HG02885 (cell line): ENCODE measurements at regions not wholly inside any gene's neighbourhood (a gene's known extent, or its start where the extent isn't known, plus 50 kb on each side); places are given as distances from the start of the nearest gene placed in this dataset.
"Not testable (repeated sequence)": the region's sequence is repeated elsewhere in the genome, so short reads cannot be mapped to it uniquely, and the experiment has no call there.

Experiments used
- ATAC-seq: cut with Tn5 transposase; IDR thresholded peaks from one replicate; pipeline ENCODE4 v1.9.1; 2021; ENCODE audit warnings: mild to moderate bottlenecking; ENCODE audit not compliant: unreplicated experiment, poor library complexity

- peak; percentile 49 for ATAC-seq
These were observed 209.6 kb upstream of the VWC2 start for GRCh38 chr7:49563693-49564378.

DNA sequence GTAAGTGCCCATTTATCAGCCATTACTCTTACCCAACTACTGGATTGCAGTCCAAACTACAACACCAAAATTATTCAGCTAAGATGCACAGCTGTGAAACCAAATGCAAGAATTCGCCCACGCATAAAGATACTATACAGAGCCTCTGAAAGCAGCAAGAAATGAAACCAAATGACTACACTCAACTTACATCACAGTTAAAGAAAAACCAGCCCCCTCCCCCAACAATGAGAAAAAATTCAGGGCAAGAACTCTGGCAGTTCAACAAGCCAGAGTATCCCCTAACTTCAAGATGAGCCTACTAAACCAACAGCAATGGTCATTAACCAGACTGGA is 209.1 kb upstream of the VWC2 start:
- peak; percentile 97 for ATAC-seq

- no peak for ATAC-seq
These were observed 195.9 kb upstream of the VWC2 start for GRCh38 chr7:49577576-49577975.

- ATAC-seq: no peak
These were observed 194.0 kb upstream of the VWC2 start for GRCh38 chr7:49579408-49579807.

DNA sequence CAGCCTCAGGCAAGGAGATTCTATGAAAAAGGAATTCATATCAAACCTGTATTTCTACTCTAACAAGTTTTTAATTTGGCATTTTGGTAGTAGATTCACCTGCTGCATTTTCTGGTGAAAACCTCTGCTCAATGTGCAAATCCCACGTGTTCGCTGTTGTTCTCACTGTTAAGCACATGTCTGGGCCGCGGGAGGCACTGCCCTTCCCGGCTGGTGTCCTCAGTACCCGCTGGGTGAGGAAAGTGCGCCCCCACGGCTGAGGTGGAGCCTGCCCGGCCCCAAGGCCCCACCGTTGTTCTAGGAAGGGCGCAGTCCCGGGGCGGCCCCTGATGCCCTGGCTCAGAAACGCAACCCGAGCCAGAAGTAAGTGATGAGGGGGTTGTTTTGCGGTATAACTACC is 193.4 kb upstream of the VWC2 start:
- ATAC-seq: no peak

- no peak for ATAC-seq
These were observed 192.7 kb upstream of the VWC2 start for GRCh38 chr7:49580761-49581160.

GRCh38 chr7:49583440-49583839 is 190.0 kb upstream of the VWC2 start:
- ATAC-seq: no peak

DNA sequence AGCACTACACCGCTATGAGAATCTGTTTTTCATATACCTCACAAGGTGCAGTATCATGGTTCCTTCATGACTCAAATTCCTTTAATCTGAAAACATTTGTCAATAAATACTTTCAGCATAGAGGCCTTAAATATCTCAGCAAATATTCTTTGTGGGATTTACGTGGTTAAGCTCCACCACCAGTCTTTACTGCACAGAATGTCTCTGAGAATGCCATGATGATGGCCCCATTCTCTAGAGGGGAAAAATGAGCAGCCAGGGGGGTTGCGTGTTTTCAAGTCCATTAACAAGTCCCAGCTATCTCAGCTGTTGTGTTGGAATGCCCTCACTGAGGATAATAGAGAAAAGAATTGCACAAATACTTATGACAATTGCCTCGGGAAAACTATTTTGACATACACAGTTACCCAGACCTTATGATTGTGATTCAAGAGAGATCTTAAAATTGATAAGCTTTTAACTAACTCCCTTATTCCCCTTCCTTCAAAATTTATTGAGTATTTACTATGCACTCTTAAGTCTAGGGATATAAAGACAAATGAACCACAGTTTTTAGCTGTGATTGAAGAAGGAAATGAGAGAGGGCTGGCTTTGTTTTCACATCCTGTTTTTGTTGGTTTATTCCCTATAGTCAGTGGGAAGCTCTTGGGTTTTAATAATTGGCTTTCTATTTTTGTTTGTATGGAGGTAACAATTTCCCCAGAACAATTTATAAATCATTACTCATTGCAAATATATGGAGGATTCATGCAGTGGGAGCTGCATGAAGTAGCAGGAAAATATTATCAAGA is 176.5 kb upstream of the VWC2 start:
- no peak for ATAC-seq

DNA sequence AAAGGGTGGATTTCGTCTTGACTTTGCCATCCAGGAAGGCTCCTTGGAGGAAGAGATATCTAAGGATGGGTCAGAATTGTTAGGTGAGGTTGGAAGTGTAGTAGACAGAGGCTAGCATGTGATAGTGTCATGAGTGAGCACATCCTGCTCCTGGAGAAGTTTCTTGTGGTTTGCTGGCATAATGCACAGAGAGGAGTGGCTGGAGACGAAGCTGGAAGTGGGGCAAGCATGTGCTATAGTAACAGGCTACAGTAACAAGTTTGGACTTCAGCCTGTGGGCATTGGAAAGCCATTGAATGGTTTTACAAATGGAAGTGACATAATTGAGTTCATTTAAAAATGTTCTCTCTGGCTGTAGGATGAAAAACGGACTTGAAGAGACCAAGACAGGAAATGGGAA is 175.6 kb upstream of the VWC2 start:
- no peak for ATAC-seq

DNA sequence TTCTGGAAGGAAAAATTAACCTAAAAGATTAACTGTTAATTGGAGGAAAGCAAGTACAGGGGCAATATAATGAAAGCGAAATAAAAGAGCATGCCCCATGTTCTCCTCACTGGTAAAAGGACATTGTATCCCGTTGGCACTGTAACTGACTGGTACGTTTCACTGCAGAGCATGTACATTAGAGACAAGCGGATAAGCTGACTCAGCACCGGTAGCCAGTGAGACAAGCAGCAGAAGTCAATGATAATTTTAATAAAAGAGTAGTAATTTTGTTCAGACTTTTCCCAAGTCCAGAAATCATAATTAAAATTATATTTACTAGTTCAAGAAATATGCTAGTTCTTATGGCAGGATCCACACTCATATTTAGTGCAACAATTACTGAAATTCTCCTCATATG is 161.5 kb upstream of the VWC2 start:
- ATAC-seq: no peak

DNA sequence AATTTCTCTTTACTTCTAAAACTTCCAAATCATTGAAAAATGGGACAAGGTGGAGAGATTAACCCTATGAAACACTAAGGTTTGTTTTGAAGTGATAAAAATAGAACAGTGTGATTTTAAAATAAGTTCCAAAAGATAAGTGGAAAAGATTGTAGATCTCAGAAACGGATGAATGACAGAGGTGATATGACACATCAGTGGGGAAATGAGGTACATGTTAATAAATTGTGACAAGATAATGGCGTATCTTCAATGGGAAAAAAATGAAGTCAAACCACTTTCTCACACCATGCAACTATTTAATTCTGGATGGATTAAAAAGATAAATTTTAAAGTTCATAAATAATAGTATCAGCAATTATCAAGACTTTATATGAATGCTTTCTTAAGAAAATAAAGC is 159.7 kb upstream of the VWC2 start:
- no peak for ATAC-seq

DNA sequence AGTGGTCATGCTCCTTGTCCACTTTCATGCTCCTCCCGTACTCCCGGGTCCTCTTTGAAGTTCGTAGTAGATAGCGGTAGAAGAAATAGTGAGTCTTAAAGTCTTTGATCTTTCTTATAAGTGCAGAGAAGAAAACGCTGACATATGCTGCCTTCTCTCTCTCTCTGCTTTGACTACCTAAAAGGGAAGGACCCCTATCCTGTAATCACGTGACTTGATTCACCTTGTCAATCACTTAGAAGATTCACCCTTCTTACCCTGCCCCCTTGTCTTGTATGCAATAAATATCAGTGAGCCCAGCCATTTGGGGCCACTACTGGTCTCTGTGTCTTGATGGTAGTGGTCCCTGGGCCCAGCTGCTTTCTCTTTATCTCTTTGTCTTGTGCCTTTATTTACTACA is 158.5 kb upstream of the VWC2 start:
- ATAC-seq: not testable (repeated sequence)

GRCh38 chr7:49618028-49618427 is 155.4 kb upstream of the VWC2 start:
- ATAC-seq: no peak

GRCh38 chr7:49623943-49624342 is 149.5 kb upstream of the VWC2 start:
- no peak for ATAC-seq

DNA sequence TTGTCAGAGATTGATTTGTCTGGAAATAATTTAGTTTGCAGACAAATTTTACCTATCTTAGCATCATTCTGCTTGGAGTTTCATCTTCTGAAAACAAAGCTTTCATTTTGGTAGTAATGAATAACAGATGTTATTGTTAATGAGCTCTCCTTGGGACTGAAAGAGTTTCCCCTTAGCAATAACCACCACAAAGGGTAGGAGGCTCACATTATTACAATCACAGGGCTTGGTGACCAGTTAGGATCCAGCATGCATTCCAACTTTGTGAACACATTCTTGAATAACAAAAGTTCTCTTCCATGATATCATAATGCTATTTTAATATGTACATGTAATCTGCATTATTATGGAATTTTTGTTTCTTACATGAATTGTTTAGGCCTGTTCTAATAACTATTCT is 148.8 kb upstream of the VWC2 start:
- ATAC-seq: no peak

DNA sequence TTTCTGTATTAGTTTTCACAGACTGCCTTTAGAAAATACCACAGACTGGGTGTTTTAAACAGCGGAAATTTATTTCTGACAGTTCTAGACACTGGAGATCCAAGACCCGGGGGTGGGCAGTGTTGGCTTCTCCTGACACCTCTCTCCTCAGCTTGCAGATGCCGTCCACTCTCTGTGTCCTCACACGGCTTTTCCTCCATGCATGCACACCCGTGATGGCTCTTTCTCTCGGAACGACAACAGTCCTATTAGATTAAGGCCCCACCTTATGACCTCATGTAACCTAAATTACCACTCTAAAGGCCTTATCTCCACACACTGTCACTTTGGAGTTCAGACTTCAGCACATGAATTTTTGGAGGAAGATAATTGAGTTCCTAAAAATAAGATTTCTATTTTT is 142.9 kb upstream of the VWC2 start:
- ATAC-seq: no peak

DNA sequence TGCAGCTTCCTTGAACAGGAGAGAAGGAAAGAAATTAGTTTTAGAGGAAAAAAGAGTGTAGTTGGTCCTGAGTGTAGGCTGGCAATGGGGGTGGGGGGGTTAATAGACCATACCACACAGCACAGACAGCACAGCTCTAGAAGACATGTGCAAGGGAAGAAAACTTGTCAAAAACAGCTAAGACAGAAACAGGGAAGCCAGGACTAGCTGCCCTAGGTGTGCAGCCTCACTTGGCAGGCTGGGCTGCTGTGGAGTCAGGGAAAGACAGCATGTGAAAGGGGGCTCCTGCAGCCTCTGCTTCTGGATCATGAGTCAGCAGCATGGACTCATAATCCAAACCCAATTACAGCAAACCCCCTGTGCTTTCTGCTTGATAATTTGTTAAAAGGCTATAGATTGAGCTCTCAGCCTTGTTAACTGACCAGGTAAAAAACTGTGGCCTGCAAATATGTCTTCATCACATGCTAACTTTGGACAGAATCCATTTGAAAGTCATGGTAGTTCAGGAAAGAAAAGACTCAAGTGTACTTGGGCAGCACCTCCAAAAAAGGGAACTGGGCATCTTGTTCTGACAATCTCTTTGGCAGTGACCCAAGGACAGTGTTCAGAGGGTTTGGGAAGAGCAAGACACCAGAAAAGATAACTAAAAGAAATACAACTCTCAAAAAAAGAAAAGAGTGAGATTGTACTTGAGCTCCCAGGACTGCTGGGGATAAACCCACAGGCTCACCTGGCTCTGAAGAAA is 142.2 kb upstream of the VWC2 start:
- ATAC-seq: no peak

GRCh38 chr7:49631960-49632359 is 141.5 kb upstream of the VWC2 start:
- no peak for ATAC-seq

GRCh38 chr7:49635800-49636199 is 137.6 kb upstream of the VWC2 start:
- no peak for ATAC-seq

DNA sequence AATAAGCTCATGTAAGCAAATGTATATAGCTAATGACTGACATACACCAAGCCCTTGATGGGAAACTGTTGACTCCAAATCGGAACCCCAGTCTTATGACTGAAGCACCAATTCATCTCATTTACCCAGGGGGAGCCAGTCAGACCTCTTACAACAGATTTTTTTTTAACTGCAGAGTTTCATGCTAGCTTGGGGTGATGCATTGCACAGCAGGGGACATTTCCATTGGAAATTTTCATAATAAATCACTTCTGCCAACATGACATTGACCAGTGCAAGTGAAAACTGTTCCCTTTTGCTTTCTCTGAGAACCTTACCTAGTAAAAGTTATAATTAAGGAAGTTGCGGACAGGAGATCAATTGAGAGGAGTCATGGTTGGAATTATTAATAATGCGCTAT is 137.0 kb upstream of the VWC2 start:
- no peak for ATAC-seq

DNA sequence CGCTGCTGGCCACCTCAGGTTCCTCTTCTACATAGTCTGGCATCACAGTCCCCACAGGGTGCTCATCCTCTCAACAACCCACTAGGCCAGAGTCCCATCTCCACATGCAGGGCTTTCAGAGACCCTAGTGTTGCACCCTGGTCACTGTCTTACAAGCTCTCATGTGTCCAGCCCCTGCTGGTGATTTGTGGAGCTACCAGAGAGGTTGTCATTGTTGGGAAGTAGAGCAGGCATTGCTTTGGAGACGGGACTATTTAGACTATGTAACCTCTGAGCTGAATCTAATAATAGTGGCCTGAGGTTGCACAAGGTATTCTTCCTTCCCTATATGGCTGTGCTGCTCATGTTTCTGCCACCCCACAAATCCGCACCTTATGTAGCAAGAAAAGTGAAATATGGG is 135.3 kb upstream of the VWC2 start:
- ATAC-seq: no peak
